HG03045 (cell line): ENCODE measurements at regions not wholly inside any gene's neighbourhood (a gene's known extent, or its start where the extent isn't known, plus 50 kb on each side); places are given as distances from the start of the nearest gene placed in this dataset.

Experiments
- ATAC-seq: cut with Tn5 transposase; IDR thresholded peaks from one replicate; pipeline ENCODE4 v1.9.1; 2021; ENCODE audit warnings: mild to moderate bottlenecking, moderate library complexity; ENCODE audit not compliant: unreplicated experiment

DNA sequence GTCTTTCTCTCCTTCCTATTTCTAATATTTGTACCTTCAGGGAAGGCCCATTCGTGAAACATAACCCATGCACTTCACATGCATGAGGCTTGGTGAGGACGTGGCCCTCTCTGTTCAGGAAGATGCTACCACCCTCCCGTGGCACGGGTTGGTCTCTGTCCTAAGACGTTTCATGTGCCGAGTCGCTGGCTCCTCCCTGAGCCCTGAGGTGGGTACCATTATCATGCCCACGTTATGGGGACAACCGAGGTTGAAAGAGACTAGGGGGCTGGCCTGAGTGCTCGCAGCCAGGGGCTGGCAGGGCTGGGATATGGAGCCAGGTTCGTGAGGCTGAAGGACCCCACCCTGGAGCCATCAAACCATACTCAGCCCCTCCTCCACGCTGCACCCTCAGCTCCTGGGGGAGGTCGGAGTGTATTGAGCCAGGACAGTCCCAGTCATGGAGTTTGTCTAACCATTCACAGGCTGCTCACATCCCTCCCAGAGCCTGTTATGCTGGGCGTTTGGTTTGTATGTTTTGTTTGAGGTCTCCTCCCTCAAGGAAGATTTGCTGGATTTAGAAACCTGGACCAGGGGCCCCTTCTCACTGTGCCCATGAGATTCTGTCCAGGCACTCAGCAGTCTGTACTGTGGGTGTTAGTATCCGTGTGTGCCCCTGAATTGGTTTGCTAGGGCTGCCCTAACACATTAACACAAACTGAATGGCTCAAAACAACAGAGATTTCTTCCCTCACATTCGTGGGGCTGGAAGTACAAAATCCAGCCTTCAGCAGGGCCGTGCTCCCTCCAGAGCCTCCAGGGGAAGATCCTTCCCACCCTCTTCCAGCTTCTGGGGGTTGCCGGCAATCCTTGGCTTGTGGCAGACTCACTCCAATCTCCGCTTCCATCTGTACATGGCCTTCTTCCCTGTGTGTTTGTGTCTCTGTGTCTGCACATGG, 88.3 kb downstream of the ANKRD60 start:
- ATAC-seq = no peak

DNA sequence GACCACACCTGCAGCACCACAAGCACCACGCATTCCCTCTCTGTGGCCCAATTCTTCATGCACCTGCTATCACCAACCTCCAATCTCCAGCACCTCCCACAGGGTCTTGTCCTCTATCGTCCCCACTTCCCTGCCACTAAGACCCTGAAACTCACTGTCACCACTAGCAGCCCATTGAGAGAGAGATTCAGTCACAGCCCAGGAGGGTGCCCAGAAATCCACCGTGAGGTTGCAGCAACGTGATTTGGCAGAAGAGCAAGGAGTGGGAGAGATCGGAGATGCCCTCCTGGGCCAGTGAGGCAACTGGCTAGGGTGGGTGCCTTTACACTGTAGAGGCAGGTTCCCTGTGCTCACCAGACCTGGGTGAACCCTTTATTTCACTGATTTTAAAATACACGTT, 90.1 kb downstream of the ANKRD60 start:
- no peak for ATAC-seq

DNA sequence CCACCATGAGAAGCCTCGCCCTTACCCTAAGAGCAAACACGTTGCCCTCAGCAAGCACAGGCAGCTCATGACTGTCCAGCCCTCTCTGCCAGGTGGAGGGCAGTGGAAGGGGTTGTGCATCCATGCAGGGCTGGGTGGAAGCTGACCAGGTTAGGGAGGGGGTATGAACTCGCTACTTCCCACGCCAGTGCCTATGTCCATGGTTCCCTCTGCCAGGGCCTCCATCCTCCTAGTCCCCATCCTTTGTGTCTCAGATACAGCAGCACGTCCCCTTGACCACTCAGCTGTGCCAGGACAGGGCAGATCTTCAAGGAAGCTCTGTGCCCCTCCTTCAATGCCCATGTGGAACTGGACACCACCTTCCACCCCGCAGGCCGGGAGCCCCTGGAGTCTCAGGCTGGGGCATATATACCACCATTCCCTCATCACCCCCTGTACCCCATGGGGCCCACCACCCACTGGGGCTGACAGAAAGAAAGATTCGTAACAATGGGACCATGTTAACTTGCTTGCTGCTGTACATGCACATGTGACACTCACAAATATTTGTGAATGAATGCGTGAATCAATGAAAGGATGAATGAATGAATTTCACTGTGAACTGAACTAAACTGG, 90.7 kb downstream of the ANKRD60 start:
- ATAC-seq = no peak

GRCh38 chr20:58137236-58137635, 91.2 kb downstream of the ANKRD60 start:
- no peak for ATAC-seq

GRCh38 chr20:58136149-58136484, 92.3 kb downstream of the ANKRD60 start:
- no peak for ATAC-seq

GRCh38 chr20:58135441-58136148, 92.9 kb downstream of the ANKRD60 start:
- ATAC-seq = no peak

GRCh38 chr20:58133020-58133808, 95.2 kb downstream of the ANKRD60 start:
- ATAC-seq = no peak

DNA sequence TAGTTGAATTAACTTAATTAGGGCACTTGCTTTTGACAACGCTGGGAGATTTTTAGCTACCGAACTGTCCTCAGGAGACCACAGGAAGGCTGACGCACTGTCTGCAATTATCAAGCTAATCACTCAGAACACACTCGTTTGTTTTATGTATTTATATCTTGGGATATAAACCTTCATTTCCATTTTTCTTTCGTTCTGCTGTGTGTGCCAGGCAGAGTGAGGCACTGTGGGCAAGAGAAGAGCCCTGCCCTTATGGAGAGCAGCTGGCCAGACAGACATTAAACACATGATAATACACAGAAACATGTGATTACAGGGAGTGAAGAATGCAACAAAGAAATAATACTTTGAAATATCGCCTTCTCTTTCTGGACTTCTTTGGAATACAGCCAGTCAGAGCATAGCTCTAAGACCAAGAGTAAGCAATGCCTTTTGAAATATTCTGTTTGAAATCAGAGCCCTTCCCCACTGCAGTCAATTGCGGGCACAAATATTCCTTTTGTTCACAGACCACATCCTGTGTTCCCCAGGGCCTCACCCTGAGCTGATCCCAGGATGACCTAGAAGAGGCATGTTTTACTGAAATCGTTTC, 96.8 kb downstream of the ANKRD60 start:
- no peak for ATAC-seq

GRCh38 chr20:58131151-58131550, 97.3 kb downstream of the ANKRD60 start:
- no peak for ATAC-seq

DNA sequence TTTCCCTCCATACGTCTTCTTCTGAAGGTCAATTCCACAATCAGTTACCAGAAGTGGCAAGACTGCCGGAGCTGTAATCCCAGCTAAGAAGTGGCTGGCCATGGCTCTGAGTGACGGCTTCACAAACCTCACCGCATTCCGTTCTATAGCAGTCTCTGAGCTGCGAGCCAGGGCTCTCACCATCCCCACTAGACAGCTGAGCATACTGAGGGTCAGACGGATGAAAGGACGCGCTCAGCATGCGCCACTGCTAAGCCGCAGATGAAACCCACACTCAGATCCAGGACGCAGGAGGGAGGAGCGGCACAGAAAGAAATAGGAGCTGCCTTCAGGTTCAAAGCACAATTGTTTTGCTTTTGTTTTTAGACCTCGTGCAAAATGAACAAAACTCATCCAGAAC, 97.9 kb downstream of the ANKRD60 start:
- no peak for ATAC-seq

- no peak for ATAC-seq
These were observed 98.3 kb downstream of the ANKRD60 start for GRCh38 chr20:58130156-58130555.

GRCh38 chr20:58129721-58130151, 98.7 kb downstream of the ANKRD60 start:
- no peak for ATAC-seq

- no peak for ATAC-seq
These were observed 99.5 kb downstream of the ANKRD60 start for GRCh38 chr20:58128635-58129625.

GRCh38 chr20:58127701-58128111, 100.7 kb downstream of the ANKRD60 start:
- no peak for ATAC-seq

- ATAC-seq = no peak
These were observed 102.7 kb downstream of the ANKRD60 start for GRCh38 chr20:58125726-58126125.

GRCh38 chr20:58117944-58118343, 110.5 kb downstream of the ANKRD60 start:
- no peak for ATAC-seq

DNA sequence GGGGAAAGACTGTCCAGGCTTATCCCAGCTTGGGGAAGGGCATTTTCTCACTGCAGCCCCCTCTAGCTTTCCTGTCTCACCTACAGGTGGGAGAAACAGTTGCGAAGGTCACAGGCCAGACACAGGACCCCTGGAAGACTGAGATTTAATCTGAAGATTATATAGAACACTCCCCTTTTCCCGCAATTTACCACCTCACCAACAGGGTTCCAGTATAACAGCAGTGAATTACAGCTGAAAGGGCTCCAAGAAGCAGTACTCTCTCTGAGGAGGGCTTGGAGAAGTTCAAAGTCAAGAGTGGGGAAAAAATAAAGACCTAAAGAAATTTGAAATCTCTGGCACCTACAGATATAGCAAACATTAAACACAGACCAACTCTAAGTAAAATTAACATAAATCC, 111.9 kb downstream of the ANKRD60 start:
- ATAC-seq = no peak

DNA sequence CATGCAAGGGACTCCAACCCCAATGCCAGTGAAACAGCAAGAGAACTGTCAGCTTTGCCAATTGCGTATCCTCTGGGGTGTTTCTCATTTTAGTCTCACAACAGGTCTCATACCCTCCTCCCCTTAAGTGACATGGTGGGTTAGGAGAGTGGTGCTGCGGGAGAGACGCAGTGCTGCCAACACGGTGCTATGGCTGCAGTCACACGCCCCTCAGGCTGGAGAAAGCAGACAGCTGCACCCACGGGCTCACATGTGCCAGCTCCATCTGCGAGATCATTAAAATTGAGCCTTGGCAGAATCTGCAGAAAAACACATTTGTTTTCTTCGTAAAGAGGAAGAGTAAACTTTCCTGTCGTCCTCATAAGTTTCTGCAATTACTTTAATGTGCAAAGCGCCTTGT, 114.7 kb downstream of the ANKRD60 start:
- ATAC-seq = no peak

- ATAC-seq = no peak
These were observed 116.3 kb downstream of the ANKRD60 start for GRCh38 chr20:58112017-58112781.
